GM19468 (cell line): ENCODE measurements at regions not wholly inside any gene's neighbourhood (a gene's known extent, or its start where the extent isn't known, plus 50 kb on each side); places are given as distances from the start of the nearest gene placed in this dataset.

Experiments used
- ATAC-seq: cut with Tn5 transposase; IDR thresholded peaks from one replicate; pipeline ENCODE4 v1.9.1; 2021; ENCODE audit warnings: mild to moderate bottlenecking, moderate library complexity, moderate number of reproducible peaks; ENCODE audit not compliant: unreplicated experiment; ENCODE audit errors: extremely low read depth

DNA sequence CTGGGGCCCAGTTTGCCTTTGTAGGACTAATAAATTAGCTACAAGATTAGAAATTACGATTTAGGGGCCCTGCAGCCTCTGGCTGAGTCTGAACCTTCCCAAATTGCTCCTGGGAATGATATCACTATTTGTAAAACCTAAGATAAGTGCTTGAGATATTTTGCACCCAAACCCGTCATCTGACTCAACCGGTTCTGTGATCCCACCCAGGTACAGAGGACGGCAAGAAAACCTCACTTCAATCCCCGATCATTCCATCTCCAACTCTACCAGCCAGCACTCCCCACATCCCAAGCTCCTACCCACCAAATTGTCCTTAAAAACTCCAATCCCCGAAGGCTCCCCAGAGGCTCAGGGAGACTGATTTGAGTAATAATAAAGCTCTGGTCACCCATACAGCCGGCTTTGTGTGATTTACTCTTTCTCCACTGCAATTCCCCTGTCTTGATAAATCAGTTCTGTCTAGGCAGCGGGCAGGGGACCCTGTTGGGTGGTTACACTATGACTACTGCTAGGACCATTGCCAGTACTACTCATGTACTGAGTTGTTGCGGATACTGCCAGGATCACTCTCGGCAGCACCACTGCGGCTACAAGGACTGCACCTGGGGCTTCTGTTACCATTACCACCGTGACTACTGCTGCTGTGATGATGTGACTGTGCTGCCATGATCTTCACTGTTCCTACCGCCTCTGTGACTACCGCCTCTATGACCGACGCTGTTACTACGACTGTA, 73.1 kb downstream of the IRF8 start:
- ATAC-seq = no peak

- no peak for ATAC-seq
Measured at GRCh38 chr16:85974428-85975375, 75.7 kb downstream of the IRF8 start.

DNA sequence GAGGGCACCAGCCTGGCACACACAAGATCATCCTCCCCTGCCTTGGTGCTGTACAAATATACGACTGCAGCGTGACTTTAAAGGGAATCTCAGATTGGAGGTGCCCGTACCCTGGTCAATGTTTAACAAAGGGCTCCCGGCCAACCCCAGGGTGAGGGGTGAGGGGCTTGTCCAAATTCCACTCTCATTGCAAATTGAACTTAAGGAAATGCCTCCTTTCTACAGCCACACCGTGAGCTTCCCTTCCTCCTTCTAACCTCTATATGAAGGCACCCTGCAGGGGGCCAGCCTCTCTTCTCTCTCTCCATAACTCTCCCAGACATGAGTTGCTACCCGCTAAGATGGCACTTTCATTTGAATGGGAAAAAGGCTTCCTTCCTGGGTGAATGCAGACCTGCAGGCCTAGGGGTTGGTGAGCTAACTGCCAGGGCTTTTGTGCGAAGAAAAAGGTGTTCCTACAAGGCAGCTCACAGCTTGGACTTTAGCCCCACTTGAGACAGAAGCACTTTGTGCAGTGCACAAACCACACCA, 76.6 kb downstream of the IRF8 start:
- ATAC-seq = no peak

GRCh38 chr16:85978291-85978775, 79.4 kb downstream of the IRF8 start:
- no peak for ATAC-seq

DNA sequence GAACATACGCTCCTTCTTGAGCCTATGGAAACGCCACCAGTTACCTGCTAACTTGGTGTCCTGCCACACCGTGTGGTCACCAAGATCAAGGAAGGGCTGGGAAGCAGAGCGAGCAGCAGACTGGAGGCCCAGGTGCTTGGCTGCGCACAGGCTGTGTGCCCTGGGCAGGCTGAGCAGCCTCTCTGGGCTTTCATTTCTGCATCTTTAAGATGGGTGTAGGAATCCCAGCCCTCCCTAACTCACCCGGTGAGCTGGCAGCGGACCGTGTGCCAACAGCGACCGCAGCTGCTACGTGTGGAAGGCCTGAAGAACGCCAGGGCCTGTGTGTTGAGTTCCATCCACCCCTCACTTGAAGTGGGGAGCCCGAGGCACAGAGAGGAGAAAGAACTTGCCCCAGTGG, 80.0 kb downstream of the IRF8 start:
- ATAC-seq = no peak

- no peak for ATAC-seq
Measured at GRCh38 chr16:85979605-85980004, 80.6 kb downstream of the IRF8 start.

GRCh38 chr16:85980686-85981085, 81.7 kb downstream of the IRF8 start:
- no peak for ATAC-seq

GRCh38 chr16:85981826-85982562, 83.0 kb downstream of the IRF8 start:
- no peak for ATAC-seq

DNA sequence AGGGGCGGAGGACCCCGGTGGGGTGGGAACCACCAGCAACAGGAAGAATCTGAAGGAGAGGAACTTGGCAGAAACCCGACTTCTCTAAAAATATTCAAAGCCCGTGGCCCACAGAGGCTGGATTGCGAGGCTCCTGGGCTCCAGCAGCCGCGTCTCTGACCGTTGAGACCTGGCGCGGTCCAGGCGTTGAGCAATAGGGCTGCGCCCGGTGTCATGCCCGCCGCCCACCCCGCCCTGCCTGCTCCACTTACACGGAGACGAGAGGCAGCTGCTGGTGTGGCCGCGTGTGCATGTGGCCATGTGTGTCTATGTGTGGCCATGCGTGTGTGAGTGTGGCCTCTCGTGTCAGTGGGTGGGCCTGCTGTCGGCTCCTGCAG, 83.6 kb downstream of the IRF8 start:
- ATAC-seq = no peak

- no peak for ATAC-seq
Measured at GRCh38 chr16:85983064-85983463, 84.1 kb downstream of the IRF8 start.

DNA sequence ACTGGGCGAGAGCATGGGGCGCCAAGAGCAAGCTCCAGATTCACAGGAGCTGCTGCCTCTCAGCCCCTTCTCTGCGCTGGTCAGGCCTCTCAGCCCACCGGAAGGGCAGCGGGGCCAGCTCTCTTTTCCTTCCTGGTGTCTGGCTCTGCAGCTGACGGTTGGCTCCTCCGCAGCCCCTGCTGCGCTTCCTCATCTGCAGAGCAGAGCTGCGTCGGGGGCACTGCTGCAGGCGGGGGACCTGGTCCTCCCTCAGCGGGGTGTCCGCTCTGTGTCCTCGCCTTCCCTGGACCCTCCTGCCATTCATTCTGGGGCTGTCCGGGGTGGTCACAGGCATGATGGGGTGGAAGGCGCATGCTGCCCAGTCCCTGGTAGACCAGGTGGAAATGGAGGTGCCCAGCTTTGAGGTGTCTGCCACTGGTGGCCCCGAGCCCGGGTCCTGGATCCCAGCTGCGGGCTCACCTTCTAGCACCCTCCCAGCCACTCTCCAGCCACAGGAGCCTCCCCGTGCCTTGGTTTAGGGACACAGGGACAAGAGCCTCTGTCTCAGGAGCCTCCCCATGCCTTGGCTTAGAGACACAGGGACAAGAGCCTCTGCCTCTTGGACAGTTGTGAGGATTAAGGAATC, 84.8 kb downstream of the IRF8 start:
- no peak for ATAC-seq

- ATAC-seq = no peak
Measured at GRCh38 chr16:85984231-85984880, 85.4 kb downstream of the IRF8 start.

DNA sequence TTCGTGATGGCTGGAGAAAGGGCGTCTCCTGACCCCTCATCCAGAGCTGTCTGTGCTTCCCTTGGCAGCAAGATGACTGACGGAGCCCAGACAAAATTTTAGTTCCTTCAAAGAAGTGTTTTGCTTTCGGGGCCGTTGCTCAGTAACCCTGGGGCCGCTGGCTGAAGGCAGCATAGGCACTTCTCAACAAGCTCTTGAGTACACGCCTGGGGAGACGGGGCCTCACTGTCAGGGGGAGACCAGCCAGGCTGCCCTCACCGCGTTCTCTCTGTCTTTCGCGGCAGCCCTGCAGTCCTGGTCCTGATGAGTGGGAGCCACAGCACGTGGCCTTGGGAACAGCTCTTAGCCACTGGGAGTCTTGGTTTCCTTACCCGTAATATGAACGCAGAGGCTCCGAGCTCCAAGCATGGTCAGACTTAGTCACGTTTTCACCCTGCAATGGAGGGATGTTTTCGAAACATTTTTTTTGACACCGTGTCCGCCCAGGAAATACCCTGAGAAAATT, 86.0 kb downstream of the IRF8 start:
- ATAC-seq = no peak

GRCh38 chr16:85986931-85987749, 88.2 kb downstream of the IRF8 start:
- ATAC-seq = no peak

DNA sequence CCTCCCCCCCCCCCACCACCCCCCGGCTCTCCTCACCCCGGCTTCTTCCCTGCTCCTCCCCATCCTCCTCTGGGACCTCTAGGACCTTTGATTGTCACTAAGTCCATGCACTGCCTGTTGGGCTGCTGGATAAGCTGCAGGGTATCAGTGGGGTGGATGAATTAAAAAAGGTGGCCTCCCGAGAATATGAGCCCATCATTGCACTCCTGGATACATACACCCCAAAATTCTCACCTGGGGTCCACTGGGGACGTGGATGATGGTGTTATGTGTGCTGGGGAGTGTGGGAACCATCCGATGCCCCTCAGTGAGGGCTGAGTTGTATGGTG, 88.8 kb downstream of the IRF8 start:
- no peak for ATAC-seq

DNA sequence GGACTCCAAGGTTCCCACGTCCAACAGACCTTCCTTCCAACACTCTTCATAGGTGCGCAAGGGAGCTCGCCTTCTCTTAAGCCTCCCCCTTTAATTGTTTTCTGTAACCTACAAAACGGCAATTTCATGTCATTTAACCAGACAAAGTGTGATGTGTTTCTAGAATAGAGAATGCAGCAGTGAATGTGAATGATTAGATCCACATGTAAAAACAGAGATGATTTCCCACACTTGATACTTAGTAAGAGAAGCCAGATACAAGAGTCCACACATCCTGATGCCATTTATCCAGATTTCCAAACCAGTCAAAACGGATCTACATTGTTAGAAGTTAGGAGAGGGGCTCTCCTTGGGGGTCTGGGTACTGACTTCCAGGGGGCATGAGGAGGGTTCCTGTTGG, 89.3 kb downstream of the IRF8 start:
- ATAC-seq = no peak

DNA sequence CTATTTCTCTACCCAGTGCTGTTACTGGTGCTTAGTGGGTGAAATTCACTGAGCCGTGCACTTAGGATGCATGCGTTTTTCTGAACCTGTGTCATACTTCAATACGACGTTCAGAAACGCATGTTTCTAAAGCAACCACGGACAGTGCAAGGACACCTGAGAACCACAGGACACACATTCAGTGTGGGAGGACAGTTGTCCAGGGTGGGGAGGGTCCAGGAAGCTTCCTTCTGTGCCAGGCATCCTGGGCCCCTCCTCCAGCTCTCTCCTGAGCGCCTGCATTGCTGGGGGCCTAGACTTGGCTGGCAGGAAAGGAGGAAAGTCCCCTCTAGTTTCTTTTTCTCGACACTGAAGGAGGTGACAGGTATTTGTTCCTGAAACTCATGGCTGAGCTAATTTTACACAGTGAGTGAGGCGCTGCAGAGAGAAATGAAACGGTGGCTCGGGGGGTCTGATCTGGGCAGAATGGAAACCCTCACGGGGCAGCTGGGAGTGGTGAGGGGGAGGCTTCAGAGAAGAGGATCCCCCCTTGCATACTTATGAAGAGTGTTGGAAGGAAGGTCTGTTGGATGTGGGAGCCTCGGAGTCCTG, 89.9 kb downstream of the IRF8 start:
- ATAC-seq = no peak

DNA sequence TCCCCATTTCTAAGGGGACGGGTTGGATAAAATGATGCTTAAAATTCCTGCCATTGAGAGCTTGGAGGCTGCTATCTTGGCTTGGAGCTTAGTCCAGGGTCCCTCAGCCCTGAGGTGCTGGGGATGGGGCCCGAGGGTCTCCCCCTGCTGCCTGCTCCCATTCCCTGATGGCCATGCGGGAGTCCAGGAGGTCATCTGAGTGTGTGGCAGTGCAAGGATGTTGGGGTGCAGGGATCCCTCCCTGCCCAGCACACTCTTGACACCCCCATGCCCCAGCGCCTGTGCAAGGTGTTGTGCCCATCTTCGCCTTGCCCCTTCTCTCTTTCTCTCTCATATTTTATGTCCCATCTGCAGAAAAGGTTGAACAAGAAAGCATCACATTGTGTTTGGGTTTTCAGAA, 90.4 kb downstream of the IRF8 start:
- no peak for ATAC-seq
